GM12865 (cell line): ENCODE measurements at regions not wholly inside any gene's neighbourhood (a gene's known extent, or its start where the extent isn't known, plus 50 kb on each side); places are given as distances from the start of the nearest gene placed in this dataset.
"Not testable (repeated sequence)": the region's sequence is repeated elsewhere in the genome, so short reads cannot be mapped to it uniquely, and the experiment has no call there.

Experiments
- DNase-seq: peaks from one replicate; pipeline ENCODE4 v3.0.0; 2010; ENCODE audit warnings: low read depth
- H3K4me3 ChIP-seq: 2 replicates; pipeline ENCODE4 v1.5.1; 2011; ENCODE audit warnings: mild to moderate bottlenecking, low read depth, low read length, control low read depth
- TF ChIP-seq, protein P1 (sequence below): IDR thresholded peaks from 2 replicates; pipeline ENCODE4 v1.5.1; 2011; ENCODE audit warnings: low read length, control low read depth, low read depth, inconsistent platforms; ENCODE audit not compliant: insufficient read depth; ENCODE audit errors: missing control alignments

DNA sequence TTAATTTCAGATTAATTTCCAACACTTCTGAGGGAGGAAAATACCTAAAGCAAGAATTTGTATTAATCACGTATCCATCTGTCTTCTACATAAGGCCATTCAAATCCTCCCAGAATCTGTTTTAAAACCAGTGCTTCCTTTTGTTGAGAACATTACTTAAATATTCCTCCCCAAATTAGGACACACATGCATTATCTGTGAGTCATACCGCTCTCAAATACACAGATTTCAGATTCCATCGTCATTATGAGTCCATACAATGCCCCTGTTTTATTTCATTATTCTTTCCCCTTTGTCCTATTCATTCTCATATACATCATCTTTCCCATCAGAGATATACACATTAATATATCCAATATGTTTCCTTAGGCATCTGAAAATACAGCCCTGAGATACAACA is 57.3 kb upstream of the PRSS12 start:
- TF ChIP-seq, protein P1, sequence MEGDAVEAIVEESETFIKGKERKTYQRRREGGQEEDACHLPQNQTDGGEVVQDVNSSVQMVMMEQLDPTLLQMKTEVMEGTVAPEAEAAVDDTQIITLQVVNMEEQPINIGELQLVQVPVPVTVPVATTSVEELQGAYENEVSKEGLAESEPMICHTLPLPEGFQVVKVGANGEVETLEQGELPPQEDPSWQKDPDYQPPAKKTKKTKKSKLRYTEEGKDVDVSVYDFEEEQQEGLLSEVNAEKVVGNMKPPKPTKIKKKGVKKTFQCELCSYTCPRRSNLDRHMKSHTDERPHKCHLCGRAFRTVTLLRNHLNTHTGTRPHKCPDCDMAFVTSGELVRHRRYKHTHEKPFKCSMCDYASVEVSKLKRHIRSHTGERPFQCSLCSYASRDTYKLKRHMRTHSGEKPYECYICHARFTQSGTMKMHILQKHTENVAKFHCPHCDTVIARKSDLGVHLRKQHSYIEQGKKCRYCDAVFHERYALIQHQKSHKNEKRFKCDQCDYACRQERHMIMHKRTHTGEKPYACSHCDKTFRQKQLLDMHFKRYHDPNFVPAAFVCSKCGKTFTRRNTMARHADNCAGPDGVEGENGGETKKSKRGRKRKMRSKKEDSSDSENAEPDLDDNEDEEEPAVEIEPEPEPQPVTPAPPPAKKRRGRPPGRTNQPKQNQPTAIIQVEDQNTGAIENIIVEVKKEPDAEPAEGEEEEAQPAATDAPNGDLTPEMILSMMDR, result no peak
- no peak for DNase-seq

DNA sequence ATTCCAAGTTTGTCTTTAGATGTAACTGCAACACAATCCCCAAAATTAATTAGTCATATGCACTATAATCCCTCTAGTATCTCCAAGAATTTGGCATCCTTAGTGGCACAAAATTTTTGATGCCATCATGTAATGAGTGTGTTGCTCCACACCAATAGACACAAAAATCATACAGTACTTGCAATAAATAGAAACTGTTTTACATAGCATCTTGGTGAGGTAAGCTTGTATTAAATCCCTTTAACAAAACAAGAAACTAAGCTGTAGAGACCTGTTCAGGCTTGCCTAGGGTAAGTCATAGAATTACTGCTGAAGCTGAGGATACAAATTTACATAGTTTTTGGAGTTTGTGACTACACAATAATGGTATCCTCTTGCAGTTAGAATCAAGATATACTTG is 64.5 kb upstream of the PRSS12 start:
- no peak for DNase-seq
- H3K4me3 ChIP-seq, result no peak overlapping the region
- TF ChIP-seq, protein P1, result no peak

More for the DNA sequence above, 57.3 kb upstream of the PRSS12 start:
- H3K4me3 ChIP-seq, result no peak overlapping the region

DNA sequence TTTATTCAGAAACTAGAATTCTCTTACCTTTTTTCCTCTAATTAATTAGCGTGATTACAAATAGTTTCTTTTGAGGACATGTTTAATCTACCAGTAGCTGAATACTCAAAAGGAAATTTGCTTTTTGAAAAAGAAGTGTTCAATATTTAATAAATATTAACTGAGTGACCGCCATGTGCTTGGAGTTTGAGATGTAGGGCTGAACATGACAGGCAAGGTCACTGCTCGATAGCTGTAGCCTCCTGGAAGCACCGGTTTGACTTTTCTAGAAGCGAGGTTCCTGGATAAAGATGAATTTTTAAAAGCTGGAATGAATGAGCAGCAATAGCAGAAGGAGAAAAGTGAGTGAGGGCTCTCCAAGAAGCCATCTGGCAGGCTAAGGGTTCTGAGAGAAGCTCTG is 65.0 kb upstream of the PRSS12 start:
- not testable (repeated sequence) for H3K4me3 ChIP-seq, DNase-seq

DNA sequence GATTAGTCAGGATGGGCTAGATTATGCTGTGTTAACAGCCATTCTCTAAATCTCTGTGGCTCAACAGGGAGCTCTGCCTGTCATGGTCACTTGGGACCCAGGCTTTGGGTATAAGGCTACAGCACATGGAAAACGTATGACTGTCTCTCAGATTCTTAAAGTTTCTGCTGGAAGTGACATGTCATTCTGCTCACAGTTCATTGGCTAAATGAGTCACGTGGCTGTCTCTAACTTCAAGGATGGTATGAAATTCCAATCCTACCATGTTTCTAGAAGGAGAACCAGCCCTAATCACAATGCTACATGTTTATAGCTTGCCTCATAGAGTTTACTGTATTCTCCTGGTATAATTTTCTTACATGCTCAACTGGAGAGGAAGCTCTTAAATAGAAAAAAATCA is 65.6 kb upstream of the PRSS12 start:
- DNase-seq, H3K4me3 ChIP-seq: not testable (repeated sequence)

DNA sequence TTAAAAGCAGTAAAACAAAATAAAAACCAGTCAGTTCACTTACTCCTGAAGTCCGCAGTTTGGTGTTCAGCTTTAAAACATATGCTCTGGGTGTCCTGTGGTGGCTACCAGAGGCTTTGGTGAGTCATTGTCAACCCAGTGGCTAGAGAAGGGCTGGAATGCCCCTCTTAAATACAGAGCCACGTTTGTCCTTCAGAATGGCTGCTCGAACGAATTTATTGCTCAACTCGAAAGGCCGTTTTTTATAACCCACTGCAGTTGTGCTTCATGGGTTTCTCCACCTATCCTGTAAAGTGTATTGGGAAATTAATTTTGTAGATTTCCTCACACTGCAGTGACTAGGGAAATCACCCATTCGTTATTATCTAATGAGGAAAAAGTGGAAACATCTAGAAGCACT is 66.8 kb upstream of the PRSS12 start:
- not testable (repeated sequence) for H3K4me3 ChIP-seq, DNase-seq

DNA sequence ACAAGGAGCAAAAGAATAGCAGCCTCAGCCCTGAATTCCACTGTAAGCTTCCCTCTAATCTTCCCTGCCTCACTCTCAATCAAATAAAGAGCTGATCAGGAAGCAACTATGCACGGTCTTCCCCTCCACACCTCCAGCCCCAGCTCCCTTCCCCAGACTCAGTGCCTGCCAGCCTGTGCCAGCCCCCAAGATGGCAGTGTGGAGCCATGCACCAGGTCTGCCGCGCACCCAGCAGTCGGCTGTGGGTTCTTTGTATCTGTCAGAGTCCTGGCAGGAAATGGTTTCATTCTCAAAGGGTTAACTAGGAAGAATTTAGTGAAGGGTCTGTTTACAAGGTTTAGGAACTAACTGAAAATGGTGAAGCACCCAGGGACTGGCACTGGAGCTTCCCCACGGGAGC is 71.3 kb upstream of the PRSS12 start:
- TF ChIP-seq, protein P1, result peak; percentile 48
- DNase-seq, result peak; percentile 69
- not testable (repeated sequence) for H3K4me3 ChIP-seq

DNA sequence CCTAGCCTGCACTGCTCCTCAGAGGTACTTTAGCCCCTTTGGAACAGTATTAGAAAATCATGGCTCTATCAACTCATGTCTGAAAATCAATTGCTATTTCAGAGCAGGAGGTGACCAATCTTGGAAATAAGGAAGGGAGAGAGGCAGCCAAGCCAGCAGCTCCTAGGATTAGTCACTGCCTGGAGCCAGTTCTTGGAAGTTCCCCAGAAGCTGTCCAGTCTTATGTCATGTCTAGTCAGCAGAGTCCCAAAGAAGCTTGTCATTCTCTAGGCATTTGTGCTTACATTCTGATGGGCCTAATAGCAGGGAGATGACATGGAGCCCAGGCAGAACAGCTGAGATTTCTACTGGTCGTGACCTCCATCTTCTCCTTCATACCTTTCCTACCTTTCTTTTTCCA is 76.1 kb upstream of the PRSS12 start:
- DNase-seq, H3K4me3 ChIP-seq: not testable (repeated sequence)

DNA sequence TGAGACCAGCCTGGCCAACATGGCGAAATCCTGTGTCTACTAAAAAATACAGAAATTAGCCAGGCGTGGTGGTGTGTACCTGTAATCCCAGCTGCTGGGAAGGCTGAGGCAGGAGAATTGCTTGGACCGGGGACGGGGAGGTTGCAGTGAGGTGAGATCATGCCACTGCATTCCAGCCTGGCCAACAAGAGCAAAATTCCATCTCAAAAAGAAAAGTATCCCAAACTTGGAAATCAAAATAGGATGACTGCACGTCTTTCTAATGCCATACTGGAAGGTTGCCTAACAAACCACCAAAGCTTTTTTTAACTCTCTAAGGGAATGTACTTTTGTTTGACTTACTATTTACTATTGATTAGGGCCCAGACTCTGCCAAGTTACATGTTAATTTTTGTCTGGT is 79.6 kb upstream of the PRSS12 start:
- DNase-seq, H3K4me3 ChIP-seq: not testable (repeated sequence)

DNA sequence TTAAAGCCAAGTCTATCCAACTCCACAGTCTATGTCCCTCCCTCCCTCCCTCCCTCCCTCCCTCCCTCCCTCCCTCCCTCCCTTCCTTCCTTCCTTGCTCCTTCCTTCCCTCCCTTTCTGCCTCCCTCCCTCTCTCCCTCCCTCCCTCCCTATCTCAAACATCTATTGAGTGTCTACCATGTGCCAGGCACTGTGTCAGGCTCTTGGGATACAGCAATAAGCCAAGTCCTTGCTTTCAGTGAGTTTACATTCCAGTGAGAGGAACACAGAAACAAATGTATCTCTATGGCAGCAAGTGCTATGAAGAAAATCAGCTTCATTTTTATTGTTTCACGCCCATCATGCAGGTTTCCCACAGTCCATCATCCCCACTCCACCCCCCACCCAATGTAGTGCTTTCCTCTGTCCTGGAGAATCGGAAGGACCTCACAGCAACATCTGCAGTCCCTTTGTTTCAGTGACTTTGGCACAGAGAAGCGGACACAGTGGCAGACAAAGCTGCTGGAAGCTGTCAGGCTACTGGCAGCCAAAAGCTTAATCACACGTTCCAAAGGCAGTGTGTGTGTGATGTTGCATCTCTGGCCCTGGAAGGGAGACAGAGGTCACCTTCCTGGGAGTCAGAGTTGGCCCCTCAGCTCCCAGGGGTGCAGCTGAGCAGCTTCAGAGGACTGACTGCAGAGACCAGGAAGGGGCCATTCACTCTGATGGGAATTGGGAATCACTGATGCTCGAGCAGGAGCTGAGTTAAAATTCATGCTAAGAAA is 81.0 kb upstream of the PRSS12 start:
- H3K4me3 ChIP-seq, DNase-seq: not testable (repeated sequence)

DNA sequence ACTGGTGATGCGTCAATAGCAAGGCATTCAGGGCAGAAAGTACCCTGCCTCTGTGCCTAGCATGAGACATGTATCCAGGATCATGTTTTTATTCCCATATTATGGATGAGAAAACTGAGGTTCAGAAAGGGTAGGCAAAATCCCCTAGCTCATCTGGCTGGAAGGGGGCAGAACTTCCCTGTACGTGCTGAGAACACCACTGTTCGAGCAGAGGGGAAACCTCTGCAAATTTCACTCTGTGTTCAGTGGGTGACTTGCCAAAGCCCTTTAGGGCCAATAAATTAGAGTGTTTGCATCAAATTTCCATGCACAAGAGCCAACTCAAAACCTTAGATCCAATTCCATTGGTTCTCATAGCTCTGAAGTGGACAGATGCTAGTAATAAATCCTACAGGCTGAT is 82.6 kb upstream of the PRSS12 start:
- not testable (repeated sequence) for DNase-seq, H3K4me3 ChIP-seq

DNA sequence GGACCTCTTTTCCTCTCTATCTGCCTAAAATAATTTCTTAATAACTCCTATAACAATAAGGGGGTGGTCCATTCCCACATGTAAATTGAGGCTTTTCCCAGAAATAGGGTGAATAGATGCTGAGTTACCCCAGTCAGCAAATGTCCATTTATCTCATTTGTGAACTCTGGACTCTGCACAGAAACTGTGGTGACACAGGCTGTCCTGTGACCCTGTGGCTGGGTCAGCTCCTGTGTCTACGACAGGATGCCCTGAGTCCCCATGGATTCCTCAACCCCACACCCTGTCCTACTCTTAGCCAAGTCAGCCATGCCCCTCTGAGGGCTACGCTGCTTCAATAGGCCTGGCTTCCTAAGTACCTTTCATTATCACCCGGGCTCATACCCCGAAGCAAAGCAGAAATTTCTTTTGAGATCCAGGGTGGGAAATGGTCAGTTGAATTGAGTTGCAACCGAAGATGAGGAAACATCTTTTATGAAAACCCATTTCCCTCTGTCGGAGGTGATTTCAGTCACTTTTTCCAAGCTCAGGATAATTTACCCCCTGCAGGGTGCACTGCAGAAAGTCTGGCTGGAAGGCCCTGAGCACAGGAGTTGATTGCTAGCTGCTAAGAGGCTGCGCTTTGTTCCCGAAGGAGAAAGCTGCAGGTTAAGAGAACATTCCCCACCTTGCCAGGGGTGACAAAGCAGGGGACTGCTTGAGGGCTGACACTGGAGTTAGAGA is 89.5 kb upstream of the PRSS12 start:
- DNase-seq, H3K4me3 ChIP-seq: not testable (repeated sequence)

DNA sequence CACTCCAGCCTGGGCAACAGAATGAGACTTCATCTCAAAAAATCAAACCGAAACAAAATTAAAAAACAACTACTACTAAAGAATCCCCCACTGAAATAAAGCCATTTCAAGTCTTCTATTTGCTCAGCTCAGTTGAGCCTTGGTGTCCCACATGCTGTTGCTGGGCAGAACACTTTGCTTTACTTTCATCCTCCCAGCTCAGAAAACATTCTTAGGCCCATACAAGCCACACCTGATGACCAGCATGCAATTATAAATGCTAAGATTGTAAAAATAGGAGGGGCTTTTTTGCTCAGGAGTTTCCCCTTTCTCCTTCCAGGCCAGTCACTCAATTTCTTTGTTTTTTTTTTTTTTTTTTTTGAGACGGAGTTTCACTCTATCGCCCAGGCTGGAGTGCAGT is 94.6 kb upstream of the PRSS12 start:
- not testable (repeated sequence) for H3K4me3 ChIP-seq
- DNase-seq, result peak; percentile 16

DNA sequence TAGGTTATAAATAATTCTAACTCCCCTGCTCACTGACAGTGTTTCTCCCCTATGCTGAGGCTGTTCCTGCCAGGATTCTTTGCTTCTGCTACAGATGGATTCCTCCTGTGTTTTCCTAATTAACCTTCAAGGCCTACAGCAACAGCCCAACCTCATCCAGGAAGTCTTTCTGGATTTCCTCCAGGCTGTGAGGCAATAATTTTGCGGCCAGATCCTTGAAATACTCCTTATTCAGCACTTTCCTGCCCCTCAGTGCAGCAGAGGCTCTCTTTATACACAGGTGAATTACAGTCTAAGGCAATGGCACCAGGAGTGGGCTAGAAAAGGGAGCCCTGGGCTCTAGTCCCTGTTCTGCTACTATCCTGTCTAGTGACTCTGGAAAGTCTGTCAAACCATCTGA is 102.1 kb upstream of the PRSS12 start:
- DNase-seq, result not testable (repeated sequence)

DNA sequence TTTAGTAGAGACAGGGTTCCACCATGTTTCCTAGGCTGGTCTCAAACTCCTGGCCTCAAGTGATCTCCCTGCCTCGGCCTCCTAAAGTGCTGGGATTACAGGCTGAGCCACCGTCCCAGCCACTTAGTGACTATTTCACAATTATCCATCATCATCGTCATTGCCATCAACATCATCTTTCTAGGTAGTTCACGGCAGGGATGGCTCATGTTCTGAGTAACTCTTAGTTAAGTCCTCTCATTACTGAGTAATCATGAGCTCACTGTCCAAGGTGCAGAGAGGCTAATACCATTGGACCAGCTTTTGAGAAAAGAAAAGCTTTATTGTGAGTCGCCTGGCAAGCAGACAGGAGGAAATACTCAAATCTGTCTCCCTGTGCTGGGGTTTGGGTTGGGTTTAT is 108.6 kb upstream of the PRSS12 start:
- H3K4me3 ChIP-seq, DNase-seq: not testable (repeated sequence)

More for the DNA sequence above, 102.1 kb upstream of the PRSS12 start:
- H3K4me3 ChIP-seq, result not testable (repeated sequence)

DNA sequence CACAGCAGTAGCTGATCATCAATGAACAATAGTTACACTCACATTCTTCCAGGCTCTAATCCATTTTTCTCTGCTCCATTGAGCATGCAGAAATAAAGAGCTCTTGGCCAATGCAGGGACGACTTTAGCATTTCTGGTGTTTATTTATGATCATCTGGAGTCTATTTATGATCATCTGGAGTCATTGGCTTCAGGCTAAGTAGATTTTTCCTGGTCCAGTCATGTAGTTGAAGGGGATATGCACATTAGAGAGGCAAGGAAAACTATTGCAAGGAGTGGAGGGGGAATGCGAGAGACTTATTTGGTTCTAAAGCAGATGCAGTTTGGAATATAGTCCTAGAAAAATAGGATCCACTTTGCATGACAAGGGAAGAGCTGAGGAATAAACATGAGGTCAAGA is 113.0 kb upstream of the PRSS12 start:
- DNase-seq, result not testable (repeated sequence)

More for the DNA sequence above, 113.0 kb upstream of the PRSS12 start:
- not testable (repeated sequence) for H3K4me3 ChIP-seq
